HS-27A (cell line): ENCODE measurements at regions not wholly inside any gene's neighbourhood (a gene's known extent, or its start where the extent isn't known, plus 50 kb on each side); places are given as distances from the start of the nearest gene placed in this dataset.
"Not testable (repeated sequence)": the region's sequence is repeated elsewhere in the genome, so short reads cannot be mapped to it uniquely, and the experiment has no call there.

Source experiments
- DNase-seq: peaks from one replicate; pipeline ENCODE4 v3.0.0-alpha.2; 2012; ENCODE audit warnings: low read depth, missing footprints

- not testable (repeated sequence) for DNase-seq
Measured at GRCh38 chr17:20681746-20682722, 102.5 kb downstream of the CDRT15L2 start.

GRCh38 chr17:20683651-20684229, 104.2 kb downstream of the CDRT15L2 start:
- DNase-seq, result not testable (repeated sequence)

DNA sequence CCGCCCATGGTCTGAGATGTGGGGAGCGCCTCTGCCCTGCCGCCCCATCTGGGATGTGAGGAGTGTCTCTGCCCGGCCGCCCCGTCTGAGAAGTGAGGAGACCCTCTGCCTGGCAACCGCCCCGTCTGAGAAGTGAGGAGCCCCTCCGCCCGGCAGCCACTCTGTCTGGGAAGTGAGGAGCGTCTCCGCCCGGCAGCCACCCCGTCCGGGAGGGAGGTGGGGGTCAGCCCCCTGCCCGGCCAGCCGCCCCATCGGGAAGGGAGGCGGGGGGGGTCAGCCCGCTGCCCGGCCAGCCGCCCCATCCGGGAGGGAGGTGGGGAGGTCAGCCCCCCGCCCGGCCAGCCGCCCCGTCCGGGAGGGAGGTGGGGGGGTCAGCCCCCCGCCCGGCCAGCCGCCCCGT, 105.5 kb downstream of the CDRT15L2 start:
- DNase-seq, result not testable (repeated sequence)

DNA sequence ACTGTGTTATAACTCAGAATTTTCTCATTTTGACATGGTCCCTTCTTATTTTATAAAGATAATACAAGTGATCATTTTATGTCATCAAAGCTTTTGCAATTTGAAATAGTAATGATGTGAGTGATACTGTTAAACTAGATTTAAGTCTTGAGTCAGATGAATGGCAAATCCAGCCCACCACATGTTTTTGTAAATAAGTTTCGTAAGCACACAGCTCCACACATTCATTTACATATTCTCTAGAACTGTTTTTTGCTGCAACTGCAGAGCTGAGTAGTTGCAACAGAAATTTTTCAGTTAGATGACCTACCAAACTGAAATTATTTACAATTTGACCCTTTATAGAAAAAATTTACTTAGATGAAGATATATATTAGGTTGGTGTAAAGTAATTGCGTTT, 108.1 kb downstream of the CDRT15L2 start:
- not testable (repeated sequence) for DNase-seq

DNA sequence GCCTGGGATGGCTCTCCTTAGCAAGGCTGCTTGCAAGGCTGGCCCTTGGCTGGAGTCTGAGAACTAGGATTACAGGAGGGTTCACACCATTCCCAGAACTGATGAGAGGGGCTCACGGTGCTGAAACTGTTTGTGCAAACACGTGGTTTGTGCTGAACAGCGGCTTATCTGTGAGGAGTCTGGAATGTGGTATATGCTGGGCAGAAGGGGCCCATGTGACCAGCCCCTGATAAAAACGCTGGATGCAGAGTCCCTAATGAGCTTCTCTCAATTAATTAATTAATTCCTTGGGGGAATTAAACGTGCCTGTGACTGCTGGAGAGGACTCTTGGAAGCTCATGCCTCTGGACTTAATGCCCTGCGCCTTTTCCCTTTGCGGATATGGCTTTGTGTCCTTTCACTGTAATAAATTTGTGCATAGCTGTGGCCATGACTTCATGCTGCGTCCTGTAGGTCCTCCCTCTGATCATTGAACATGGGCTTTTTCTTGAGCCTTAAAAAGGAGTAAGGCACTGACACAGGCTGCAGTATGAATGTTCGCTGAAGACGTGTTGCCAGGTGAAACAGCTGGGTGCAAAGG, 109.7 kb downstream of the CDRT15L2 start:
- not testable (repeated sequence) for DNase-seq

DNA sequence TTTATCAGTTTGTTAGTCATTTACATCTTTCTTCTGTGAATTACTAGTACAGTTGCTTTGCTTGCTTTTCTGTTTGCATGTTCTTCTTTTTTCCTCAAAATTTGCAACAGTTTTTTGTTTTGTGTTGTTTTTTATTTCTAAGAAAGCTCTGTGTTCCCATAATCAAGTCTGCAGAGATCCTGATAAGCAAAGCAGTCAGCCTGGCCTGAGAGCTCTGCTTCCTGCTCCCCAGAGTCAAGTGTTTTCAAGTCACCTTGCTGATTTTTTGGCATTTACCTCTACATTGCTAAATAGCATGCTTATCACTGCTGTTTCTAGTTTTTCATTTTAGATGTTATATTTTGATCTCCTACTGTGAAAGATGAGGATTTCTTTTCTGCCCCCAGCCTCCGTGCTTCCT, 113.2 kb downstream of the CDRT15L2 start:
- DNase-seq, result not testable (repeated sequence)

DNA sequence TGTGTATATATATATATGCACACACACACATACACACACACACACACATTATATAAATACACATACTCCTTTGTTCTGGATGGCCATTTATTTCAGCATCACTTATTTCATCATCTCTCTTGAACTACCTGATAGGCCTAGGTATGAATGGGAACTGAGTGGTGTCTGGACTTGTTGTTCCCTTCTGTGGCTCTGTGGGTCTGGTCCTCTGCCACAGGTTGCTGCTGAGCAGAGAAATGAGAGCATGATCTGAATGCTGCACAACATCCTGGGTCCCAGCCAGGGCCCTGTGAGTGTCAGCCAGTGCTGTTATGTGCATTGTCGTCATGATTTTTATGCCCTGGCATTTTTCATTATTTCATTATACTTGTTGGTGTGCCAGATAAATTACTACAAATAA, 116.3 kb downstream of the CDRT15L2 start:
- not testable (repeated sequence) for DNase-seq

DNA sequence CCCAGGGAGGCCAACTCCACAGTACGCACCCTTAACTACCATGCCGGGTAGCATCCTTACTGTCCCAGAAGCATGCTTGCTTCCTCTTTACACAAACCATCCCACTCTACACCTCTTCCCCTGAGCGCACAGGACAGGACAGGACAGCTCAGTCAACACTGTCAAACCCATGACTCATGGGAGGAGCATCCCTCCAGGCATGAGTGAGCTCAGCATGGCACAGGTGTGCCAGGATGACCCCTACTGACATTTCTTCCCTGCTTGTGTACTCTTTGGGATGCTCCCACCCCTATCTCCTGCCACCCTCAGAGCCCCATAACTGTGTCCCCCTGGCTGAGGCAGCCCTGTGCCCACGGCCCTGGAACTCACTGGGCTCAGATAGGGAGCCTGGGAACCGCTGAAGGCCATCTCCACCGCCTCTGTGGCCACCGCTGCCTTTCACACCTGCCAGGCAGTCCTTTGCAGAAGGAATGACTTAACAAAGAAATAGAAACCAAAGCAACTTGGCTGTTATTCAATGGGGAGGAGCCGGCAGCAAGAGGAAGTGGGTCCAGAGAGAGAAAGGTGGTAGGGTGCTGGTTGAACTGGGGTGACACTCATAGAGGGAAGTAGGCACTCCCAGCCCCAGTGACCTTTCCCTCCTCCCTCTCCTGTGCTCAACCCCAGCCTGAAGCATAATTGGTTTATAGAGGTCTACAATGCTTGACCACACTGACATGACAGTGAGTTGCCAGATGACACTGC, 119.1 kb downstream of the CDRT15L2 start:
- not testable (repeated sequence) for DNase-seq

DNA sequence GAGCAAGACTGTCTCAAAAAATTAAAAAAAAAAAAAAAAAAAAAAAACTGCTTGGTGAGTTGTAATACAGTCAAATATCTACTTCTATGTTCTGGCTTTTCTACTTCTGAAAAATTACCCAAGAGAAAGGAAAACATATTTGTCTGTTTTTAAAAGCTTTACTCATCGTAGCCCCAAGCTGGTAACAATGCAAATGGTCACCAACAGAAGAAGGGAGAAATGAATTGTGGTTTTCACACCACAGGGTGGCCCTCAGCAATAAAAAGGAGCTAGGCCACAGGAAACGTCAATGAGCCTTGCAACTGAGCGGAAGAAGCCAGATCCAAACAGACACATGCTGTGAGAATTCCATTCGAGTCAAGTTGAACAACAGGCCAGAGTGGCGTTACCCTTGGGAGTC, 121.0 kb downstream of the CDRT15L2 start:
- DNase-seq, result not testable (repeated sequence)

- not testable (repeated sequence) for DNase-seq
Measured at GRCh38 chr17:20701366-20701765, 121.8 kb downstream of the CDRT15L2 start.

GRCh38 chr17:20702692-20703091, 123.2 kb downstream of the CDRT15L2 start:
- DNase-seq, result no peak

- DNase-seq, result no peak
Measured at GRCh38 chr17:20703781-20704180, 124.3 kb downstream of the CDRT15L2 start.

- DNase-seq, result not testable (repeated sequence)
Measured at GRCh38 chr17:20705186-20705585, 125.7 kb downstream of the CDRT15L2 start.

DNA sequence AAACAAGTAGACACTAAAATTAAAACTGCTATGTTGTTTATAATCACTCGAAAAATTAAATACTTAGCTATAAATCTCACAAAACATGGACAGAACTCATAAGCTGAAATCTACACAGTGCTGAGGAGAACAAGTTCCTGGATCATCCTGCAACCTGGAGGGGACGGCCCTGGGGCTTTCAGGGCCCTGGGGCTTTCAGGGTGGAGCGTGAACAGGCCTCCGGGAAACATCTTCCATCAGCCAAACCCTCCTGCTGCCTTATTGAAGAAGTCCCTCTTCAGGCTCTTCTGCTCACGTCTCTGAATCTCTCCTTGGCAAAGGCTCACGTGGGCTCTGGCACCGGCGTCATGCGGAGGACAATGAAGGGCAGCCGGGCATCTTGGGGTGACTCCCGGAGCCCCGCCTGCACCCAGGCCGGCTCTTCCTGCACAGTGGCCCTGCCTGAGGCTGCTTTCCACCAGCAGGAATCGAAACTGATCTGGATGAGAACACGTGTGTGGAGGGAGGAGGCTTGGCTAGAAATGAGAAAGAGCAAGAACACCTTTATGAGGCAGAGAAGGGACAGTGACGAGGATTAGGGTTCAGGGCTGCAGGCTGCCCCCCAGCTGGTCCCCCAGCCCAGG, 127.3 kb downstream of the CDRT15L2 start:
- DNase-seq, result no peak

DNA sequence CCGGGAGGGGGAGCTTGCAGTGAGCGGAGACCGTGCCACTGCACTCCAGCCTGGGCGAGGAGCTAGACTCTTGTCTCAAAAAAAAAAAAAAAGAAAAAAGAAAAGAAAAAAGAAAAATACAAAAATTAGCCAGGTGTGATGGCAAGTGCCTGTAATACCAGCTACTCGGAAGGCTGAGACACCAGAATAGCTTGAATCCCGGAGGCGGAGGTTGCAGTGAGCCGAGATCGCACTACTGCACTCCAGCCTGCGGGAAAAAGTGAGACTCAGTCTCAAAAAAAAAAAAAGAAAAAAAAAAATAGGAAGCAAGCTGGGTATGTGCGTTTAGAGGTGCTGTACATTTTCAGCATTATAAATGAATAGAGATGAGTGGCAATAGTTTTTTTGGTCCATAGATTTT, 129.3 kb downstream of the CDRT15L2 start:
- DNase-seq, result not testable (repeated sequence)

DNA sequence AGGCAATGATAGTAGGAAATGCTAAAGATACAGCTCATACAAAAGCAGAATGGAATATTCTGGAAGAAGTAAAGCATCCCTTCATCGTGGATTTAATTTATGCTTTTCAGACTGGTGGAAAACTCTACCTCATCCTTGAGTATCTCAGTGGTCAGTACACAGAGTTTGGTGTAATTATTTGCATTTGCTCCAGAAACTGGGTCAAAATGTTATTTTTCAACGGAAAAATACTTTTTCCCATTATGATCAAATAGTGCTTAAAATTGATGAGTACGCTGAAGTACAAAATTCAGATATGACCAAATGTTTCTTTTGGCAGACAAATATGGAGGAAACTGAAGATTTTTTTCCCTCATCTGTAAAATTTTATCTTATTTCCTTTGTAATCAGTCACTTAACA, 137.0 kb downstream of the CDRT15L2 start:
- not testable (repeated sequence) for DNase-seq

DNA sequence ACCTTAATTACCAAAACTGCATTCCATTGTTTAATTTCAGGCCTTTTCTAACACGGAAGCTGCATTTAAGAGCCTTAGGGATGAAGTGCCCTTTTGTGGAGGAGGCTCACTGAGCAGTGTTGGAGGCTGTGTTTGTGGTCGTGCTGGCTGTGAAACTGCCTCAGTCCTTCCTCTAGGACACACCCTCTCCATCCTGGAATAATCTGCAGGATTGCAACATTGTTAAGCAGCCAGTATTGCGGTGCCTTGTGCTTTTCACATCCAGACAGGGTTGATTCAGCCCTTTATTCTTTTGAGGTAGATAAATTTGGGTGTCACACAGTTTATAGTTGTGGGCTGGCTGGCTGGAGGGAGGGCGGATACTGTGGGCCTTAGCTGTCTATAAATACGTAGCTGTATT, 141.6 kb downstream of the CDRT15L2 start:
- no peak for DNase-seq

GRCh38 chr17:20724391-20724790, 144.9 kb downstream of the CDRT15L2 start:
- not testable (repeated sequence) for DNase-seq

DNA sequence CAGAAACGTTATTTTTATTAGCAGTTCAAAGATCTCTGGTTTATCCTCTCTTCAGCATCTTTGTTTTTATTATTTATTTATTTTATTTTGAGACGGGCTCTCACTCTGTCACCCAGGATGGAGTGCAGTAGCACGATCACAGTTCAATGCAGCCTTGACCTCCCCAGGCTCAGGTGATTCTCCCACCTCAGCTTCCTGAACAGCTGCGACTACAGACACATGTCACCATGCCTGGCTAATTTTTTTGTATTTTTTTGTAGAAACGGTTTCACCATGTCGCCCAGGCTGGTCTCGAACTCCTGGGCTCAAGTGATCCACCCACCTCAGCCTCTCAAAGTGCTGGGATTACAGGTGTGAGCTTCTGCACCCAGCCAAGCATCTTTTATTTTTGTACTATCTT, 147.7 kb downstream of the CDRT15L2 start:
- DNase-seq, result not testable (repeated sequence)

- DNase-seq, result no peak
Measured at GRCh38 chr17:20728181-20728580, 148.7 kb downstream of the CDRT15L2 start.

DNA sequence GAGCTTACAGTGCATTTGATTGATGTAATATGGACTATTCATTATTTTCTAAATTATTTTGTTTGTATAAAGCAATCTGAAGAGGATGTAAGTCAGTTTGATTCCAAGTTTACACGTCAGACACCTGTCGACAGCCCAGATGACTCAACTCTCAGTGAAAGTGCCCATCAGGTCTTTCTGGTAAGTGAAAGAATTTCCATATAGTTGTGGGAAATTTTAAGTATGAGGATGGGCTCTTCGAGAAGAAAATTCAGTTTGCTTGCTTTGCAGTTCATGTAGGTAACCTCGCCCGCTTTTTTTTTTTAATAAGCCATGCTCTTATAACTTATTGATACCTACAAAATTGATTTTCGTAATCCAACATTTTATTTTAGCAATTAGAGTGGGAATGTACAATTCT, 151.6 kb downstream of the CDRT15L2 start:
- DNase-seq, result not testable (repeated sequence)

GRCh38 chr17:20733923-20734322, 154.4 kb downstream of the CDRT15L2 start:
- no peak for DNase-seq
